A673 (cell line): ENCODE measurements at regions not wholly inside any gene's neighbourhood (a gene's known extent, or its start where the extent isn't known, plus 50 kb on each side); places are given as distances from the start of the nearest gene placed in this dataset.

Source experiments
- CTCF ChIP-seq: fragments of 300-800, 200-600 bp; sonication (generic); conservative IDR thresholded peaks from 2 replicates; pipeline ENCODE4 v1.5.1; 2017; ENCODE audit warnings: low read depth, mild to moderate bottlenecking, antibody characterized with exemption, low read length, moderate library complexity, mixed read lengths
- EZH2 ChIP-seq: fragments of 200-600 bp; sonication (generic); IDR thresholded peaks from 2 replicates; pipeline ENCODE4 v1.6.1; 2017; ENCODE audit warnings: borderline replicate concordance, low read depth, mild to moderate bottlenecking, mixed read lengths, antibody characterized with exemption, low read length; ENCODE audit not compliant: poor library complexity, severe bottlenecking

- TF ChIP-seq CTCF (no peak), EZH2 (no peak)
Observed at GRCh38 chr6:11409371-11409770, 128.2 kb upstream of the TMEM170B start.
